ENCODE measurements at regions not wholly inside any gene's neighbourhood (a gene's known extent, or its start where the extent isn't known, plus 50 kb on each side); places are given as distances from the start of the nearest gene placed in this dataset.
"Not testable (repeated sequence)": the region's sequence is repeated elsewhere in the genome, so short reads cannot be mapped to it uniquely, and the experiment has no call there.

- no peak for DNase-seq
Observed at GRCh38 chr5:82594097-82594496, 315.9 kb upstream of the RPS23 start.

GRCh38 chr5:82593481-82593880, 315.3 kb upstream of the RPS23 start:
- DNase-seq = no peak

GRCh38 chr5:82591021-82591515, 312.9 kb upstream of the RPS23 start:
- no peak for DNase-seq

GRCh38 chr5:82590112-82590511, 312.0 kb upstream of the RPS23 start:
- DNase-seq = no peak

GRCh38 chr5:82586661-82587310, 308.6 kb upstream of the RPS23 start:
- no peak for DNase-seq

GRCh38 chr5:82586181-82586580, 308.0 kb upstream of the RPS23 start:
- DNase-seq = no peak

- DNase-seq = no peak
Observed at GRCh38 chr5:82584631-82585030, 306.5 kb upstream of the RPS23 start.

- not testable (repeated sequence) for DNase-seq
Observed at GRCh38 chr5:82583331-82583730, 305.2 kb upstream of the RPS23 start.

- no peak for DNase-seq
Observed at GRCh38 chr5:82564963-82565362, 286.8 kb upstream of the RPS23 start.

- DNase-seq = no peak
Observed at GRCh38 chr5:82563745-82564144, 285.6 kb upstream of the RPS23 start.

GRCh38 chr5:82562696-82563240, 284.6 kb upstream of the RPS23 start:
- DNase-seq = no peak

- no peak for DNase-seq
Observed at GRCh38 chr5:82561797-82562196, 283.6 kb upstream of the RPS23 start.

- no peak for DNase-seq
Observed at GRCh38 chr5:82560969-82561368, 282.8 kb upstream of the RPS23 start.

- DNase-seq = no peak
Observed at GRCh38 chr5:82560561-82560960, 282.4 kb upstream of the RPS23 start.

GRCh38 chr5:82551840-82552385, 273.8 kb upstream of the RPS23 start:
- DNase-seq = no peak

GRCh38 chr5:82551192-82551591, 273.0 kb upstream of the RPS23 start:
- DNase-seq = no peak

- no peak for DNase-seq
Observed at GRCh38 chr5:82549263-82549662, 271.1 kb upstream of the RPS23 start.

- DNase-seq = no peak
Observed at GRCh38 chr5:82544004-82544403, 265.9 kb upstream of the RPS23 start.

- no peak for DNase-seq
Observed at GRCh38 chr5:82540301-82540700, 262.1 kb upstream of the RPS23 start.

GRCh38 chr5:82538339-82539034, 260.3 kb upstream of the RPS23 start:
- DNase-seq = no peak

- DNase-seq = no peak
Observed at GRCh38 chr5:82537687-82538306, 259.6 kb upstream of the RPS23 start.

GRCh38 chr5:82534986-82535385, 256.8 kb upstream of the RPS23 start:
- no peak for DNase-seq

- DNase-seq = not testable (repeated sequence)
Observed at GRCh38 chr5:82532075-82532474, 253.9 kb upstream of the RPS23 start.

- no peak for DNase-seq
Observed at GRCh38 chr5:82526540-82526939, 248.4 kb upstream of the RPS23 start.

All from NCI-H2171 (cell line).